ENCODE measurements at regions not wholly inside any gene's neighbourhood (a gene's known extent, or its start where the extent isn't known, plus 50 kb on each side); places are given as distances from the start of the nearest gene placed in this dataset.

GRCh38 chr6:126967296-126968005, 151.0 kb upstream of the RSPO3 start:
- TF ChIP-seq EP300 (IDR thresholded peaks at IDR 0.05) (no peak), CTCF (IDR thresholded peaks at IDR 0.05) (no peak)
